ENCODE measurements at regions not wholly inside any gene's neighbourhood (a gene's known extent, or its start where the extent isn't known, plus 50 kb on each side); places are given as distances from the start of the nearest gene placed in this dataset.
"Not testable (repeated sequence)": the region's sequence is repeated elsewhere in the genome, so short reads cannot be mapped to it uniquely, and the experiment has no call there.

DNA sequence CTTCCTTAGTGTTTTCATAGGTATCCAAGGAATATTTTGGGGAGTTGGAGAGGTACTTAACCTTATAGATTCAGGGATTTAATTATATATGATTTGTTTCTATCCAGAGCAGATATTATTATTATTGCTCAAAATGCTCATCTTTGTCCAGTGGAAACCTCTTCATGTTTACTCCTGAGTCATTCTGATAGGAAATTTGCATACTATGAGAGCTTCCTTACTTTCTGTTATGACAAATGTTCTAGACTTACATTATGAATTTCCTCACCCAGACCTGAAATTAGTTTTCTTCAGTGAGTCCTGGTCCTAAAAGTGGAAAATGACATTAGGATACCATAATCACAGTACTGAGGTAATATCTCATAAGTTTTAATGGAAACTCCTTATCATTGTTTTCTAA, 57.5 kb upstream of the PLPPR5 start:
- Mint-ChIP-seq H3K9me3 (no peaks in the 10 kb centered on the region), H3K4me1 (ENCODE audit: low read depth) (no peaks in the 10 kb centered on the region), H3K36me3 (ENCODE audit: low read depth) (no peaks in the 10 kb centered on the region), H3K27ac (no peak overlapping the region), H3K4me3 (no peak overlapping the region), H3K27me3 (ENCODE audit: low read depth) (peaks cover 2% of the 10 kb centered on the region)
- DNase-seq, result no peak
- intact Hi-C loops (cut with micrococcal nuclease), result no loop called here
- CTCF ChIA-PET, result no interaction called here

DNA sequence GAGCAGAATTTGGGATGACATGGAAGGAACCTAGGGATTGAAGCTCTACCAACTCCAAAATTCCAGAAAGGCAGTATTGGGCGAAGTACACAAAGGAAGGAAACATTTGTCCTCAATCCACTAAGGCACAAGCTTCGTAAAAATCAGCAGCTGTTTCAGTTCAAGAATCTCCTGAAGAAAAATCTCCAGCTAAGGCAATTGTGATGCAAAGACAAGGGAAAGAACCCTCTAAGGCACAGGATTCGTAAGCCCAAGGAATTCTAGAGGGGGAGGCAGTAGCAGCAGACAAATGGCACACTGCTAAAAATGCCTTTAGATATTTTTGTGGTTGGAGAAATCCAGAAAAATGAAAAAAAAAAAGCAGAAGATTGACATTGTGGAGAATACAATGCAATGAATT, 64.5 kb upstream of the PLPPR5 start:
- DNase-seq, result no peak
- CTCF ChIA-PET, result no interaction called here
- Mint-ChIP-seq H3K4me3 (no peak overlapping the region), H3K27ac (no peak overlapping the region), H3K4me1 (ENCODE audit: low read depth) (no peaks in the 10 kb centered on the region), H3K9me3 (no peaks in the 10 kb centered on the region), H3K27me3 (ENCODE audit: low read depth) (peaks cover 2% of the 10 kb centered on the region), H3K36me3 (ENCODE audit: low read depth) (no peaks in the 10 kb centered on the region)
- intact Hi-C loops (cut with micrococcal nuclease), result no loop called here

DNA sequence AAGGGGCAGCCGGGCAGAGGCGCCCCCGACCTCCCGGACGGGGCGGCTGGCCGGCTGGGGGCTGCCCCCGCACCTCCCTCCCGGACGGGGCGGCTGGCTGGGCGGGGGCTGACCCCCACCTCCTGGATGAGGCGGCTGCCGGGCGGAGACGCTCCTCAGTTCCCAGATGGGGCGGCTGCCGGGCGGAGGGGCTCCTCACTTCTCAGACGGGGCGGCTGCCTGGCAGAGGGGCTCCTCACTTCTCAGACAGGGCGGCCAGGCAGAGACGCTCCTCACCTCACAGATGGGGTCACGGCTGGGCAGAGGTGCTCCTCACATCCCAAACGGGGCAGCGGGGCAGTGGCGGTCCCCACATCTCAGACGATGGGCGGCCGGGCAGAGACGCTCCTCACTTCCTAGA, 73.9 kb upstream of the PLPPR5 start:
- intact Hi-C loops (cut with micrococcal nuclease); DNase-seq; H3K27ac Mint-ChIP-seq; CTCF ChIA-PET; H3K4me3 Mint-ChIP-seq; H3K4me1 Mint-ChIP-seq (ENCODE audit: low read depth); H3K9me3 Mint-ChIP-seq; H3K27me3 Mint-ChIP-seq (ENCODE audit: low read depth); H3K36me3 Mint-ChIP-seq (ENCODE audit: low read depth): not testable (repeated sequence)

DNA sequence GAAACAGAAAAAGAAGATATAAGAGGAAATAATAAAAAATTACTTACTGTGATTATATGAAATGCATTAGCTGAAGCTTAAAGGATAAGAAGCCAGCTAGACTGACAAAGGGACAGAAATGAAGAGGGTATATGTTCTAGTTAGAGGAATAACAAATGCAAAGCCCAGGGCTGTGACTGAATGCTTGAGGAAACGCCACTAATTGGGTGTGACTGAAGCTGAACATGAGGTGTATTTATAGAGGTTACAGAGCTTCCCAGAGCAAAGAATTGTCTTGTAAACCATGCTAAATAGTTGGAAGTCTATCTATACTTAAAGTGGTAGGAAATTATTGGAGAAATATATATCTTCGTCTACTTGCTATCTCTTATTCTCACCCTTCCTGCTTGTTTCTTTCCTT, 77.7 kb upstream of the PLPPR5 start:
- Mint-ChIP-seq H3K36me3 (ENCODE audit: low read depth) (no peaks in the 10 kb centered on the region), H3K27ac (no peak overlapping the region), H3K4me1 (ENCODE audit: low read depth) (no peaks in the 10 kb centered on the region), H3K4me3 (no peak overlapping the region), H3K27me3 (ENCODE audit: low read depth) (no peaks in the 10 kb centered on the region), H3K9me3 (no peaks in the 10 kb centered on the region)
- CTCF ChIA-PET, result interaction anchor here (0.6 to 1.2 kb wide), 2 partner anchors 9 to 625 kb away, joined by 3 to 4 read pairs; no protein-coding TSS in a partner anchor
- no peak for DNase-seq
- intact Hi-C loops (cut with micrococcal nuclease), result no loop called here

DNA sequence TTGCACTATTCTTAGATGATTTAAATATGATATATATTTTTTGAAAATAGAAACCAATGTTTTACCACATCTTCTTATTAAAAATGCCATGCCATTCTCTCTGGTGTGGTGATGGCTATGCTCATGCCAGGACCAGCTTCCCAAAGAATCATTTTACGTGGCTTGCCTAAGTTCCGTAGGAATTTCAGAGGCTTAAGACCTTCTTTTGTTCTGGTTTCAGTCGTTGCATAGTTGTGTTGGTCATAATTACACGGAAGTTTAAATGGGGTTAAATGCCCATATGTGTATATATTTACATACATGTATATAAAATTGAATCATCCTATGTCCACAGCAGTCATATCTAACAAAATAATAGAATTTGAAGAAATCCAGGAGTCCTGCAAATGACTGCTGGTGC, 78.7 kb upstream of the PLPPR5 start:
- no peaks in the 10 kb centered on the region for H3K4me1 Mint-ChIP-seq (ENCODE audit: low read depth)
- no peak overlapping the region for H3K4me3 Mint-ChIP-seq
- peaks cover 5% of the 10 kb centered on the region for H3K9me3 Mint-ChIP-seq
- H3K27ac Mint-ChIP-seq, result no peak overlapping the region
- H3K27me3 Mint-ChIP-seq (ENCODE audit: low read depth), result no peaks in the 10 kb centered on the region
- DNase-seq, result no peak
- no peaks in the 10 kb centered on the region for H3K36me3 Mint-ChIP-seq (ENCODE audit: low read depth)
- intact Hi-C loops (cut with micrococcal nuclease), result no loop called here
- CTCF ChIA-PET, result no interaction called here

DNA sequence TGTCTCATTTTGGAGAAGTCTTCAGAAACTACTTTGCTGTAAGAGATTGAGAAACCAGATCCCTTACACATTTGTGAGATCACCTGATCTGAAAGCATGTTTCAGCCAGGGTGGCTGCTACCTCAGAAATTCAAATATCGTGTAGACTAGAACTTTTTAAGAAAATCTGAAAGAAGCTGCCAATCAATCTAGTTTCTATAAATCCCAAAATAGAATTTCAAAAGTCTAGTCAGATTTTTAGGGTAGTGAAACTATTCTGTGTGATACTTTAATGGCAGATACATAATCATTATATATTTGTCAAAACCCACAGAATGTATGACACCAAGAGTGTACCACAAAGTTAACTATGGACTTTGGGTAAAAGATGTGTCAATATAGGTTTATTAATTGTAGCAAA, 79.9 kb upstream of the PLPPR5 start:
- intact Hi-C loops (cut with micrococcal nuclease), result no loop called here

DNA sequence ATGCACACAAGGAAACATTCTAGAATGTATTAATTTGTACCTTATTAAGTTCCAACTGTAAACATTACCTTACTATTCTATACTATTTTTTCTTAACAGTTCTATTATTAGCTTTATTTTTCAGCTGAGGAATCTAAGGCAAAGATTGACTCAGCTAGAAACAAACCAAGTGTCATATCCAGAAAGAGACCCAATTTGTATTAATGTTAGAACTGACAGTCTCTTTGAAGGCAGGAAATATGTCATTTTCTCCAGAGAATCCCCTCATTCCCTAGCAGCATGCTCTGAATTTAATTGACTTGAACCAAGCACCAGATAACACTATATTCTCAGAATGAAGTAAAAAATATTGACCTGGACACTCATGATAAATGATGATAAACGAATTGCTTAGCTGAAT, 81.4 kb upstream of the PLPPR5 start:
- Mint-ChIP-seq H3K9me3 (peaks cover 5% of the 10 kb centered on the region), H3K4me3 (no peak overlapping the region), H3K4me1 (ENCODE audit: low read depth) (no peaks in the 10 kb centered on the region), H3K36me3 (ENCODE audit: low read depth) (no peaks in the 10 kb centered on the region), H3K27me3 (ENCODE audit: low read depth) (no peaks in the 10 kb centered on the region), H3K27ac (no peak overlapping the region)
- CTCF ChIA-PET, result interaction anchor here (0.9 kb wide), 1 partner anchor 293 kb away, joined by 3 read pairs; no protein-coding TSS in a partner anchor
- DNase-seq, result no peak
- intact Hi-C loops (cut with micrococcal nuclease), result no loop called here

More for the DNA sequence above, 79.9 kb upstream of the PLPPR5 start:
- Mint-ChIP-seq H3K27me3 (ENCODE audit: low read depth) (no peaks in the 10 kb centered on the region), H3K4me3 (no peak overlapping the region), H3K27ac (no peak overlapping the region), H3K4me1 (ENCODE audit: low read depth) (no peaks in the 10 kb centered on the region), H3K36me3 (ENCODE audit: low read depth) (no peaks in the 10 kb centered on the region), H3K9me3 (peaks cover 5% of the 10 kb centered on the region)
- DNase-seq, result no peak
- CTCF ChIA-PET, result no interaction called here

DNA sequence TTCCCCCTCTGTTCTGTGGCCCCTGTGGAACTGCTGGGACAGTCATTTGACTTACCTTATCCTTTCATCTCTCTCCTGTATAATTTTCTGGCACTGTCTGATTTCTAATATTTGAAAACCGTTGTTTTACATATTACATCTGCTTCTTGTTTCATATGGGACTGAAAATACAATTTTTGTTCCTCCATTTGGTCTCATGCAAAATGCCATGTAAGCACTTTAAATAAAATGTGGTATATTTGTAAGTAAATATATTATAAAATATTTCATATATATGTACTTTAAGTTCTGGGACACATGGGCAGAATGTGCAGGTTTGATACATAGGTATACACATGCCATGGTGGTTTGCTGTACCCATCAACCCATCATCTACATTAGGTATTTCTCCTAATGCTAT, 93.9 kb upstream of the PLPPR5 start:
- Mint-ChIP-seq H3K27ac (no peak overlapping the region), H3K36me3 (ENCODE audit: low read depth) (peaks cover 4% of the 10 kb centered on the region), H3K9me3 (peaks cover 12% of the 10 kb centered on the region), H3K4me3 (no peak overlapping the region), H3K4me1 (ENCODE audit: low read depth) (no peaks in the 10 kb centered on the region), H3K27me3 (ENCODE audit: low read depth) (peaks cover 7% of the 10 kb centered on the region)
- DNase-seq, result no peak
- CTCF ChIA-PET, result no interaction called here
- intact Hi-C loops (cut with micrococcal nuclease), result no loop called here

DNA sequence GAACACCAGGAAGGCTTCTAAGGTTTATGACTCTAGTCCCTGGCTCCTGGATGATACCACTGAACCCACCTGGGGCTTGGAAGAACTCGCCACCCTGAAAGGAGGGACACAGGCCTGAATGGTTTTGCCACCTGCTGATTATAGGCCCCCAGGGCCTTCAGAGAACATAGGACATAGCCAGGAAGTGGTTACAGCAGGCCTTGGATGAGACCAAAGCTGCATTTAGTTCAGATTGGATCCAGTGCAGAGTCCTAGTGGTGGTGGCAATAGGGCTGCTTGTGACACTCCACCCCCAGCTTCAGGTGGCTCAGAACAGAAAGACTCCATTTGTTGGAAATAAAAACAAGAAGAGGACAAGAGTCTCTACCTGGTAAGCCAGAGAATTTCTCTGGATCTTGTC, 101.6 kb upstream of the PLPPR5 start:
- CTCF ChIA-PET, result no interaction called here
- Mint-ChIP-seq H3K9me3 (no peaks in the 10 kb centered on the region), H3K27me3 (ENCODE audit: low read depth) (no peaks in the 10 kb centered on the region), H3K4me1 (ENCODE audit: low read depth) (peaks cover 14% of the 10 kb centered on the region), H3K27ac (no peak overlapping the region), H3K4me3 (no peak overlapping the region), H3K36me3 (ENCODE audit: low read depth) (no peaks in the 10 kb centered on the region)
- intact Hi-C loops (cut with micrococcal nuclease), result no loop called here
- DNase-seq, result no peak

DNA sequence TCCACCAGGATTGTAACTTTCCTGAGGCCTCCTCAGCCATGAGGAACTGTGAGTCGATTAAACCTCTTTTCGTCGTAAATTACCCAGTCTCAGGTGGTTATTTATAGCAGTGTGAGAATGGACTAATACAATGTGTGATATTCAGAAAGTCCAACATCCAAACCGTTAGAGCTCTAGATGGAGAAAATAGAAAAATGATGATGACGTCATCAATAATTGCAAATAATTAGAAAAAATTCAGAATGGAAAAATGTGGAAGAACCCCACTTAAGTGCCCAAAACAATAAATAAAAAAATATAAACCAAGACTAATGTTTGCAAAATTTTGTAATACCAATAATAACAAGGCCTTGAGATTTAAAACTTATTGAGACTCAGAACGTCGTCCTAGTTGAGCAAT, 103.0 kb upstream of the PLPPR5 start:
- Mint-ChIP-seq H3K27ac (no peak overlapping the region), H3K4me3 (no peak overlapping the region), H3K9me3 (no peaks in the 10 kb centered on the region), H3K36me3 (ENCODE audit: low read depth) (no peaks in the 10 kb centered on the region), H3K27me3 (ENCODE audit: low read depth) (no peaks in the 10 kb centered on the region), H3K4me1 (ENCODE audit: low read depth) (peaks cover 14% of the 10 kb centered on the region)
- CTCF ChIA-PET, result interaction anchor here (0.6 kb wide), 1 partner anchor 219 kb away, joined by 3 read pairs; no protein-coding TSS in a partner anchor
- no peak for DNase-seq
- intact Hi-C loops (cut with micrococcal nuclease), result no loop called here

DNA sequence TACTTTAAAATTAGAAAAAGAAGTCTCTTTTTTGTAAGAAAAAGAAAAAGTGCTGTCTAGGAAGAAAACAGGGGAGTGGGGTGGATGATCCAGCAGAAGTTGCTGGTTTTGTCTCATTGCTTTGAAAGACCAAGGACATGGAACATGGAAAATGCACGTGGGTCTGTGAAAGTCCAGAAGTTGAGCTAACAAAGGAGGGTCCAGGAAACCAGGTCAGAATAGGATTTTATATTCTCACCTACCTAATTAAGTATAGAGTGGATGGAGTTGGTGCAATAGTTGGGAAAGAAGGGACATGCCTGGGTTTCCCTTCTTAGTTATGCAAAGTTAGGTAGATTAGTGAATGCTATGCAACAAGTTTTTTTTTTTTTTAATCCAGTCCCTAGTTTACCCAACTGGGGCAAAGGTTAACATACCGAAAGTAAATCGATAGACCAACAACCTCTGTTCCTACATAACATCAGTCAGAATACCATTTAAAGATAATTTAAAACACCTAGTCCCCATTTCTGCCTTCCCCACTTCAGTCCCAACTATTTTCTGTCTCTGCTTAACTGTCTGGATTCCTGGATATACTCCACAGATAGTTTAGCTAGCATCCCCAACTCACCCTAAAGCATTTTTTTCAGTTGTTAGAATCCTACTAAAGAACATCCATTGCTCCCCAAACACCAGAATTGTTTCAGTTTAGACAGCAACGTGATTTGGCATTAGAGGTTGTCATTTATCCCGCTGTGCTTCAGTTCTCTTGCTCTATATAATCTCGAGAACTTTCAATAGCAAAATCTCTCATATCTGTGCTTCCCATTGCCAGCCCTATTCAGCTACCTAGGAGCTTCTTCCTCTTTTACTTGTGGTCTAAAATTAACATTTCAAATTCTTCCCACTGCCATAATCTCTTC, 105.7 kb upstream of the PLPPR5 start:
- no peaks in the 10 kb centered on the region for H3K36me3 Mint-ChIP-seq (ENCODE audit: low read depth)
- intact Hi-C loops (cut with micrococcal nuclease), result no loop called here
- no peak overlapping the region for H3K27ac Mint-ChIP-seq
- no peak for DNase-seq
- H3K4me1 Mint-ChIP-seq (ENCODE audit: low read depth), result peaks cover 14% of the 10 kb centered on the region
- H3K27me3 Mint-ChIP-seq (ENCODE audit: low read depth), result no peaks in the 10 kb centered on the region
- H3K9me3 Mint-ChIP-seq, result no peaks in the 10 kb centered on the region
- H3K4me3 Mint-ChIP-seq, result no peak overlapping the region
- CTCF ChIA-PET, result interaction anchor here (1.0 to 1.1 kb wide), 2 partner anchors 11 to 30 kb away, joined by 3 to 4 read pairs; no protein-coding TSS in a partner anchor

DNA sequence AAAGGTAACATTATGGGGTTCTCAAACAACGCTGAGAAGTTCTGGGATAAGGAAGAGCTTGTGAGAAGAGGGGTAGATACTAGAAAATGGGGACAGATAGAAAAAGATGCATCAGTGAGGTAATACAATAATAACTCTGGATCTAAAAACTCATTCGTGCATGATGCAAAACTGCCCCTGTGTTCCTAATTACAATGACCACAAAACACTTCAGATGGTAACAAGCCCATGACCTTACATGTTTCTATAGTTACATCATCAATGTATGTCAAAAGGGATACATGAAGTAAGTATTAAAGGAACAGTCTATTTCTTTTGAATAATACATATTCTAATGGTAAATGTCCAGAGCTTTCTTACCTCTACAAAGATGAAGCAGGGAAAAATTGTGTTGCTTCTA, 110.6 kb upstream of the PLPPR5 start:
- no peak overlapping the region for H3K4me3 Mint-ChIP-seq
- H3K4me1 Mint-ChIP-seq (ENCODE audit: low read depth), result peaks cover 2% of the 10 kb centered on the region
- no peak overlapping the region for H3K27ac Mint-ChIP-seq
- intact Hi-C loops (cut with micrococcal nuclease), result no loop called here
- H3K36me3 Mint-ChIP-seq (ENCODE audit: low read depth), result no peaks in the 10 kb centered on the region
- CTCF ChIA-PET, result no interaction called here
- H3K9me3 Mint-ChIP-seq, result no peaks in the 10 kb centered on the region
- DNase-seq, result no peak
- no peaks in the 10 kb centered on the region for H3K27me3 Mint-ChIP-seq (ENCODE audit: low read depth)

DNA sequence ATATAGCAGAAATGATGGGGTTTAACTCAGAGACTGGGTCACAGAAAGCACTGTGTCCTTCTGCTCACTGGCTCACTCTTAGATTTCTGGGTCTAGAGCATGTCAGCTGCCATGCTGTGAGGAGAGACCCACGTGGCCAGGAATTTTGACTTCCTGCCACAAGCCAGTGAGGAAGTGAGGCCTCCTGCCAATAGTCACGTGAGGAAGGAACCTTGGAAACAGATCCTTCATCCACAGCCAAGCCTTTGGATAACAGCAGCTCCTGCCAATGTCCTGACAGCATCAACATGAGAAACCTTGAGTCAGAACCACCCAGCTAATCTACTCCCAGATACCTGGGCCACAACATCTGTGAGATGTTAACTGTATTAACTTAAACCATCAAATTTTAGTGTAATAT, 114.5 kb upstream of the PLPPR5 start:
- no peak overlapping the region for H3K27ac Mint-ChIP-seq
- CTCF ChIA-PET, result no interaction called here
- H3K36me3 Mint-ChIP-seq (ENCODE audit: low read depth), result no peaks in the 10 kb centered on the region
- H3K4me3 Mint-ChIP-seq, result no peak overlapping the region
- H3K27me3 Mint-ChIP-seq (ENCODE audit: low read depth), result no peaks in the 10 kb centered on the region
- no peaks in the 10 kb centered on the region for H3K4me1 Mint-ChIP-seq (ENCODE audit: low read depth)
- DNase-seq, result no peak
- no peaks in the 10 kb centered on the region for H3K9me3 Mint-ChIP-seq
- intact Hi-C loops (cut with micrococcal nuclease), result no loop called here
